OCI-LY3 (cell line): ENCODE measurements at regions not wholly inside any gene's neighbourhood (a gene's known extent, or its start where the extent isn't known, plus 50 kb on each side); places are given as distances from the start of the nearest gene placed in this dataset.
"Not testable (repeated sequence)": the region's sequence is repeated elsewhere in the genome, so short reads cannot be mapped to it uniquely, and the experiment has no call there.

Experiments
- CTCF ChIP-seq: fragments of 200-600, 300-600 bp; sonication (generic); IDR thresholded peaks from 2 replicates; pipeline ENCODE4 v1.5.1; 2014; ENCODE audit warnings: antibody characterized with exemption, low read length, low read depth
- EZH2phosphoT487 ChIP-seq: fragments of 200-600 bp; shearing (Covaris generic); IDR thresholded peaks from 2 replicates; pipeline ENCODE4 v1.6.1; 2018; ENCODE audit warnings: antibody characterized with exemption, mixed run types, low read depth

GRCh38 chr10:8285970-8286369 lies 231.5 kb downstream of the GATA3 start:
- TF ChIP-seq CTCF, EZH2phosphoT487: not testable (repeated sequence)
